ENCODE measurements at regions not wholly inside any gene's neighbourhood (a gene's known extent, or its start where the extent isn't known, plus 50 kb on each side); places are given as distances from the start of the nearest gene placed in this dataset.

DNA sequence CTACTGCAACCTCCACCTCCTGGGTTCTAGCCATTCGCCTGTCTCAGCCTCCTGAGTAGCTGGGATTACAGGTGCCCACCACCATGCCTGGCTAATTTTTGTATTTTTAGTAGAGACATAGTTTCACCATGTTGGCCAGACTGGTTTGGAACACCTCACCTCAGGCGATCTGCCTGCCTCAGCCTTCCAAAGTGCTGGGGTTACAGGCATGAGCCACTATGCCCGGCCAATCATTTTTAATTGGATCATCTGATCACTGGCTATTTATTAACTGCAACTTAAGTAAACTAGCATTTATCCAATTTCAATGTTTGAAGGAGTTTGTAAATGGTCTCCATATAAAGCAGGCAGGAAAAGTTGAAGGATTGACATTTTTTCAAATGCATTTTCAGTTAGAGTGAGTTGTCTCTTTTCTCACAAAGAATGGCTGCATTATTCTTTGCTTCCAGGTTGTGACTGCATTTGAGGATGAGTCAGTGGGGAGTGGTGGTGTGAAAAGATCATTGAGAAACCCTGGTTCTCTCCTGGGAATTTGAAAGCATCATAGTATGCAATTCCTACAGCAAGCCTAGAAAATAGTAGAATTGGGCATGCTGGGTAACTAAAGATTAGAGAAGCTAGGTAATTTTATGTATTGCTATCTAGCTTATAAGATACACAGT lies 431.1 kb upstream of the ZEB2 start:
- H3K27ac ChIP-seq, result peak overlapping the region; percentile 57
- POLR2A ChIA-PET (ENCODE audit: low non-redundant PET), result no interaction called here
- peak; percentile 83 for DNase-seq (ENCODE audit: low spot score)

DNA sequence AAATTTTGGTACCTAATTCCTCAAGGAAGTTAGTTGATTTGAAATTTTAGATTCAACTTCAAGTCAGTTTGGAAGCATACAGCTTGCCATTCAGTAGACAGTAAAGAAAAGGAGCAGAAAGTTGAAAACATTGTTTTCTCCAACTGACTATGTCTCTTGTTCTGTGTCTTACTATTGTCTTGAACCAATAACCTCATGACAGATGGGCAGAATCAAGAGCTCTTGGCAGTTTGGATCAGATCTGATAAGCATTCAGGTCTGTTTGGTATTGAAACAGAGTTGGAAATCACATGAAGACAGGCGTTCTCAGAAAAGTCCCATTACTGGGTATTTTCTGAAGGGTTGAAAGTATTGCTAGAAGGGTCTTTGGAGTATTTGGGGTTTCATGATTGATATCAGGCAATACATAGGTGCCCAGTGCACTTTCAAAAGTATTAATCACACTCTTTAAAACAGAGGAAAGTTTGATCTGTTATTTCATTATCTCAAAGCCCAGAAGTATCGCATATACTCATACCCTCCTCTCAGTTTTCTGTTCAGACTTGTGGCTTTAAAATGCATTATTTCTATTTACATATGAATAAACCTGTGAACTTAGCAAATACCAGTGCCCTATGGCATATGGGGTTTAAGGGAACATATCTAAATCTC lies 428.4 kb upstream of the ZEB2 start:
- CTCF ChIA-PET, result interaction anchor here (0.6 kb wide), 1 partner anchor 316 kb away, joined by 3 read pairs; no protein-coding TSS in a partner anchor
- DNase-seq (ENCODE audit: low spot score), result no peak
- POLR2A ChIA-PET (ENCODE audit: low non-redundant PET), result no interaction called here
- TF ChIP-seq, protein P1, sequence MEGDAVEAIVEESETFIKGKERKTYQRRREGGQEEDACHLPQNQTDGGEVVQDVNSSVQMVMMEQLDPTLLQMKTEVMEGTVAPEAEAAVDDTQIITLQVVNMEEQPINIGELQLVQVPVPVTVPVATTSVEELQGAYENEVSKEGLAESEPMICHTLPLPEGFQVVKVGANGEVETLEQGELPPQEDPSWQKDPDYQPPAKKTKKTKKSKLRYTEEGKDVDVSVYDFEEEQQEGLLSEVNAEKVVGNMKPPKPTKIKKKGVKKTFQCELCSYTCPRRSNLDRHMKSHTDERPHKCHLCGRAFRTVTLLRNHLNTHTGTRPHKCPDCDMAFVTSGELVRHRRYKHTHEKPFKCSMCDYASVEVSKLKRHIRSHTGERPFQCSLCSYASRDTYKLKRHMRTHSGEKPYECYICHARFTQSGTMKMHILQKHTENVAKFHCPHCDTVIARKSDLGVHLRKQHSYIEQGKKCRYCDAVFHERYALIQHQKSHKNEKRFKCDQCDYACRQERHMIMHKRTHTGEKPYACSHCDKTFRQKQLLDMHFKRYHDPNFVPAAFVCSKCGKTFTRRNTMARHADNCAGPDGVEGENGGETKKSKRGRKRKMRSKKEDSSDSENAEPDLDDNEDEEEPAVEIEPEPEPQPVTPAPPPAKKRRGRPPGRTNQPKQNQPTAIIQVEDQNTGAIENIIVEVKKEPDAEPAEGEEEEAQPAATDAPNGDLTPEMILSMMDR (conservative IDR thresholded peaks at IDR 0.05; ENCODE audit: low read depth), result no peak
- no peak overlapping the region for H3K27ac ChIP-seq

More for the DNA sequence above, 431.1 kb upstream of the ZEB2 start:
- TF ChIP-seq, protein P1 (conservative IDR thresholded peaks at IDR 0.05; ENCODE audit: low read depth), result no peak
- CTCF ChIA-PET, result interaction anchor here (0.6 kb wide), 1 partner anchor 1752 kb away, joined by 3 read pairs; no protein-coding TSS in a partner anchor

DNA sequence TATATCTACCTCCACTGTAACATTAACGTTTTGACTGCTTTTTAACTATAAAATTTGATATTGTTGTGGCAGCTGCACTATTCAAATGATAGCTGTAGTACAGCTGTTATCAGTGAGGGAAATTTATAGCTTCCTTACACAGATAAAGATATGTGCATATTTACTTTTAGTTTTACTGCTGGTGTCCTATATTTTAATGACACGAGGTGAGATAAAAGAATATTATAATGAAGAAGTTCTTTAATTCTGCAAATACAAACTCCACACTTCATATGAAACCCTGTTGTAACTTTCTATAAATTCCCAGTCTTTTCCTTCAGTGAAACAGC lies 427.8 kb upstream of the ZEB2 start:
- no peak for DNase-seq (ENCODE audit: low spot score)
- CTCF ChIA-PET, result interaction anchor here (0.6 kb wide), 1 partner anchor 316 kb away, joined by 3 read pairs; no protein-coding TSS in a partner anchor
- TF ChIP-seq, protein P1 (conservative IDR thresholded peaks at IDR 0.05; ENCODE audit: low read depth), result no peak
- H3K27ac ChIP-seq, result no peak overlapping the region
- POLR2A ChIA-PET (ENCODE audit: low non-redundant PET), result no interaction called here

DNA sequence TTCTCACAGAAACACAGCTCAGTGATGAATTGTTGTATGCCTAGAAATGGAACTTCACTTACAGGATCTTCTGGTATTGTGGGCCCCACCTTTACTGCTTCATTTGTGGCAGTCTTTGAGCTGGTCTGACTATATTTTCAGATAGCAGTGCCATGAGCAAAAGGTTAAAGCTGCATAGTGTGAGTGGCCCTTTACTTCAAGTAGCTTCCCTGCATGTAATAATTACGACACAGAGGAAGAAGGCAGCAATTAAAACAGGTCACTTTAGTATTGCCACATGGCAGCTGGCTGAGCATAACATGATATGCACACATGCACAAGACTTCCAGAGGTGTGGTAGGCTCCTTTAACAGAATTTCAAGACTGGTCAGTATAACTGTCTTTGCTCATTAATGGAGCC lies 426.3 kb upstream of the ZEB2 start:
- POLR2A ChIA-PET (ENCODE audit: low non-redundant PET), result no interaction called here
- CTCF ChIA-PET, result interaction anchor here (0.6 kb wide), 1 partner anchor 128 kb away, joined by 3 read pairs; no protein-coding TSS in a partner anchor

DNA sequence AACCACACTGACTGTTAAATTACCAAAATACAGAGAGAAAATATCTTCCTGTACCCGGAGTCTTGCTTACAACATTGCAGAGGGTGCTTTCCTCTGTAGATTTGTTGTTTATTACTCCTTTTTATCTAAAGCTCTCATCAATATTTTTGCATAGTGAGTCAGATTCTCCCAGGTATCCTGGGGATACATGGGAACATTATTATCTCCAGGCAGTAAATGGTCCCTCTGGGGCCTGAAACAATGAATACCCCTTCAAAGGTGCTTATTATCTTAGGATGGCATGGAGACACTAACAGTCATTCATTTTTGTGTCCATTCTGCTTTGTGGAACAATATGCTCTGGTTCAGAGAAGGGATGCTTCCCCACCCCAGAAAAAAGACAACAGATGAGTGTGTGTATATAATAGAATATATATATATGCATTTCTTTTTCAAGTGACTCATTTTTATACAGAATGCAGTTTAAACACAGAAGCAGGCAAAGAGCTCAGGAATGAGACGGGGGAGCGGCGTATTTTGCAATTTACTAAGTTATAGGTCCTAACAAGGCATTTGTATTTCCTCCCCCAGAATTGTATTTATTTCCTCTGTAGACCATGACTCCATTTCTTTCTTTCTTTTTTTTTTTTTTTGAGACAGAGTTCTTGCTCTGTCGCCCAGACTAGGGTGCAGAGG lies 424.8 kb upstream of the ZEB2 start:
- CTCF ChIA-PET, result interaction anchor here (0.6 kb wide), 1 partner anchor 92 kb away, joined by 3 read pairs; no protein-coding TSS in a partner anchor
- POLR2A ChIA-PET (ENCODE audit: low non-redundant PET), result no interaction called here

More for the DNA sequence above, 426.3 kb upstream of the ZEB2 start:
- H3K27ac ChIP-seq, result no peak overlapping the region
- TF ChIP-seq, protein P1 (conservative IDR thresholded peaks at IDR 0.05; ENCODE audit: low read depth), result no peak
- DNase-seq (ENCODE audit: low spot score), result no peak

DNA sequence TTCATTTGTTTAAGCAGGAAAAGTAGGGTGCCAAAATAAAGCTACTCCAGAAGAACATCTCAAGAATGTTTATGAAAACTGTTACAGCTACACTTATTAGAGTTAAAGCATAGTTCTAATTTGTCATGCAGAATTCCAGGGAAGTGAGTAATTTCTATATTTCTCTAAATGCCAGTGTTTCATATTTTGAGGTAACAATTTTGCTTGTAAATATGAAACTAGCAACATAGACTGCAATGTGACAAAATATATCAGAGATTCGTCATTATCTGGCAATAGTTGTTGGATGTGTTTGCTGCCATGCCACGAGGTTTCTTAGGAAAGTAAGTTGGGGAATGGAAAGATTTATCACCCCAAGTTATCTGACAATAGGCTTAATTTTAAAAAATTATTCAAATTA lies 424.1 kb upstream of the ZEB2 start:
- DNase-seq (ENCODE audit: low spot score), result peak; percentile 5
- ChIA-PET POLR2A (ENCODE audit: low non-redundant PET) (no interaction called here), CTCF (no interaction called here)
- H3K27ac ChIP-seq, result no peak overlapping the region
- TF ChIP-seq, protein P1 (conservative IDR thresholded peaks at IDR 0.05; ENCODE audit: low read depth), result no peak

More for the DNA sequence above, 424.8 kb upstream of the ZEB2 start:
- H3K27ac ChIP-seq, result no peak overlapping the region
- DNase-seq (ENCODE audit: low spot score), result peak; percentile 5
- TF ChIP-seq, protein P1 (conservative IDR thresholded peaks at IDR 0.05; ENCODE audit: low read depth), result no peak
